Smooth muscle cell (in vitro differentiated cells): ENCODE measurements at regions not wholly inside any gene's neighbourhood (a gene's known extent, or its start where the extent isn't known, plus 50 kb on each side); places are given as distances from the start of the nearest gene placed in this dataset.

Source experiments
- DNase-seq: peaks from one replicate; lab custom pipeline; 2025; ENCODE audit not compliant: unreplicated experiment; lab: John Stamatoyannopoulos, UW
- H2AFZ ChIP-seq: fragments of 200-600 bp; sonication (generic); 2 replicates; pipeline ENCODE4 v1.6.0; 2016; ENCODE audit warnings: antibody characterized with exemption, low read depth, mild to moderate bottlenecking
- H3F3A ChIP-seq: fragments of 200-600 bp; sonication (generic); 2 replicates; pipeline ENCODE4 v1.6.0; 2017; ENCODE audit warnings: antibody characterized with exemption, low read depth
- H3K27ac ChIP-seq: fragments of 200-600 bp; sonication (generic); 2 replicates; pipeline ENCODE4 v1.5.1; 2016; ENCODE audit warnings: low read depth, mild to moderate bottlenecking
- H3K27me3 ChIP-seq: fragments of 200-600 bp; sonication (generic); 2 replicates; pipeline ENCODE4 v1.6.1; 2016; ENCODE audit warnings: low read depth, mild to moderate bottlenecking
- H3K36me3 ChIP-seq: fragments of 200-600 bp; sonication (generic); 2 replicates; pipeline ENCODE4 v1.5.1; 2016; ENCODE audit warnings: low read depth
- H3K4me1 ChIP-seq: fragments of 200-600 bp; sonication (generic); 2 replicates; pipeline ENCODE4 v1.5.1; 2016; ENCODE audit warnings: low read depth
- H3K4me2 ChIP-seq: fragments of 200-600 bp; sonication (generic); 2 replicates; pipeline ENCODE4 v1.6.0; 2016; ENCODE audit warnings: mild to moderate bottlenecking
- H3K4me3 ChIP-seq: fragments of 200-600 bp; sonication (generic); 2 replicates; pipeline ENCODE4 v1.5.1; 2016; ENCODE audit warnings: mild to moderate bottlenecking
- H3K79me2 ChIP-seq: fragments of 200-600 bp; sonication (generic); 2 replicates; pipeline ENCODE4 v1.6.0; 2016; ENCODE audit warnings: low read depth, mild to moderate bottlenecking
- H3K9ac ChIP-seq: fragments of 200-600 bp; sonication (generic); 2 replicates; pipeline ENCODE4 v1.6.0; 2016; ENCODE audit warnings: low read depth
- H3K9me3 ChIP-seq: fragments of 200-600 bp; sonication (generic); replicated peaks from 2 replicates; pipeline ENCODE4 v1.5.1; 2016; ENCODE audit warnings: low read depth
- H4K20me1 ChIP-seq: fragments of 200-600 bp; sonication (generic); 2 replicates; pipeline ENCODE4 v1.6.0; 2016; ENCODE audit warnings: low read depth
- WGBS: methylation state at CpG from one replicate; pipeline ENCODE4 v1.1.7; 2016; ENCODE audit warnings: low lambda C conversion rate; 5-methylcytosine and 5-hydroxymethylcytosine counted together
- TF ChIP-seq, protein P1 (sequence below): fragments of 200-600 bp; sonication (generic); IDR thresholded peaks from 2 replicates; pipeline ENCODE4 v1.5.1; 2017; ENCODE audit warnings: borderline replicate concordance, mild to moderate bottlenecking, antibody characterized with exemption; ENCODE audit not compliant: insufficient read depth, poor library complexity, severe bottlenecking

DNA sequence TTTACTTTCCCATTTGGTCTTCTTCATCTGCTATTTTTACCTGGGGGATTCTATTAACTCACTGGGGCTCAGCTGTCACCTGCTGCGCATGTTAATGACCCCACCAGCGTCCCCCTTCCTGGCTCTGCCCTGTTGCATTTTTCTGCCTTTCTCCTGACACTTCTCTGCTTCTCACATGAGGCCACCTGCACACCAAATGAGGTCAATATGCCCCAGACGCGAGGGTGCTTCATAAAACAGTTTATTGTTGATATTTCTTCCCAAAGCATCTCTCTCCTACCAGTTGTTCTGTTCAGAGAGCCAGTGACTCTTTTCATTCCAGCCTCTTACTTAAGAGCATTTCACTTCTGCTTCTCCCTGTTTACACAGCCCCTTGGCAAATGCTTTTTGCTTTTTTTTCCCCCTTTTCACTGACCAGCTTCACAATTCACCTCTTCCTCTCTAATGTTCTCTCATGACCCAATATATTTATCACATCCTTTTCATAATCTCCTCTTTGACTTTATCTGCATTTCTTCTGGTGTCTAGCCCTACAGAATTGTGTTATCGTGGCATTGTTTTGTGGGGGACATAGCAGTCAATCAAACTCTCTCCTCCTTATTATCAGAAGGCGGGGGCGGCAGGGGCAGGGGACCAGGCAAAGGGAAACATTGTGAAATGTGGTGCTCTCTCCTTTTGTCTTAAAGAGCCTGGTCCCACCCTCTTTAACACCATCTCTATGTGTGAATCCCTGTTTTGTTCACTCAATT is 545.8 kb upstream of the CITED2 start:
- H3F3A ChIP-seq: no peaks in the 10 kb centered on the region
- H3K9me3 ChIP-seq: no peaks in the 10 kb centered on the region
- H3K9ac ChIP-seq: no peak overlapping the region
- H3K27me3 ChIP-seq: no peaks in the 10 kb centered on the region
- no peak overlapping the region for H3K4me2 ChIP-seq
- 81% methylated on average over 7 of the region's 7 CpGs for WGBS
- no peak for DNase-seq
- TF ChIP-seq, protein P1, sequence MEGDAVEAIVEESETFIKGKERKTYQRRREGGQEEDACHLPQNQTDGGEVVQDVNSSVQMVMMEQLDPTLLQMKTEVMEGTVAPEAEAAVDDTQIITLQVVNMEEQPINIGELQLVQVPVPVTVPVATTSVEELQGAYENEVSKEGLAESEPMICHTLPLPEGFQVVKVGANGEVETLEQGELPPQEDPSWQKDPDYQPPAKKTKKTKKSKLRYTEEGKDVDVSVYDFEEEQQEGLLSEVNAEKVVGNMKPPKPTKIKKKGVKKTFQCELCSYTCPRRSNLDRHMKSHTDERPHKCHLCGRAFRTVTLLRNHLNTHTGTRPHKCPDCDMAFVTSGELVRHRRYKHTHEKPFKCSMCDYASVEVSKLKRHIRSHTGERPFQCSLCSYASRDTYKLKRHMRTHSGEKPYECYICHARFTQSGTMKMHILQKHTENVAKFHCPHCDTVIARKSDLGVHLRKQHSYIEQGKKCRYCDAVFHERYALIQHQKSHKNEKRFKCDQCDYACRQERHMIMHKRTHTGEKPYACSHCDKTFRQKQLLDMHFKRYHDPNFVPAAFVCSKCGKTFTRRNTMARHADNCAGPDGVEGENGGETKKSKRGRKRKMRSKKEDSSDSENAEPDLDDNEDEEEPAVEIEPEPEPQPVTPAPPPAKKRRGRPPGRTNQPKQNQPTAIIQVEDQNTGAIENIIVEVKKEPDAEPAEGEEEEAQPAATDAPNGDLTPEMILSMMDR: no peak
- peak overlapping the region; percentile 45 for H2AFZ ChIP-seq
- H3K27ac ChIP-seq: no peak overlapping the region
- H3K36me3 ChIP-seq: no peaks in the 10 kb centered on the region
- no peaks in the 10 kb centered on the region for H3K79me2 ChIP-seq
- H3K4me3 ChIP-seq: no peak overlapping the region
- peaks cover 26% of the 10 kb centered on the region for H3K4me1 ChIP-seq
- no peaks in the 10 kb centered on the region for H4K20me1 ChIP-seq

DNA sequence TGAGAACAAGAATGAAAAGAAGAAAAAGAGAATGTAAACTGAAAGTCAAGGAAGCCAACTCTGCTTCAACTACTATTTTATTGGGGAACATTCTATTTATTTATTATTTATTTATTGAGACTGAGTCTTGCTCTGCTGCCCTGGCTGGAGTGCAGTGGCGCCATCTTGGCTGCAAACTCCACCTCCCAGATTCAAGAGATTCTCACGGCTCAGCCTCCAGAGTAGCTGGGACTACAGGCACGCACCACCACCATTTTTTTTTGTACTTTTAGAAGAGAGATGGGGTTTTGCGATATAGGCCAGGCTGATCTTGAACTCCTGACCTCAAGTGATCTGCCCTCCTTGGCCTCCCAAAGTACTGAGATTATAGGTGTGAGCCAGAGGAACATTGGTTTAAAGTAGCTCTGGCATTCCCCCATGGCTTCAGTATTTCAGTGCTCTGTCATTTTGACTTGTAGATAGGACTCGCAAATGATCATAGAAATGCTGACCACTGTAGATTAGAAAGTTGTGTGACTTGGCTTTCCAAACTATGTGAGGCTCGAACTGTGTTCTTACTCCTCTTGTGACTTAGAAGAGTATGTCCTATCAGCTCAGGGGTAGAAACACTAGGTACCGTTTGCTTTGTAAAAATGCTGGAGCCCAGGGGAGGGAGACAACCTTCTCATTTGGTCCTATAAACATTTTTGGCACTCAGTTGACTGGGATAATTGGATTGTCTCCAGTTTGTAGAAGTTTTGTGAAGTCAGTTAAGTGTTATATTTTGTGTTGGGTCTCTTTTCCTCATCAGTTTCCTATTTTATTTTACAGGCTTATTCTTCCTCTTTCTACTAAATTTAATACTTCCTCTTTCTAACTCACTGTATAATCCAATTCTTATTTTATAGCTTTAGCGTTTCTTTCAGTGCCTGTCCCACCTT is 544.9 kb upstream of the CITED2 start:
- WGBS: 96% methylated on average over 8 of the region's 8 CpGs
- Histone ChIP-seq H4K20me1 (no peaks in the 10 kb centered on the region), H3K79me2 (no peaks in the 10 kb centered on the region), H3K4me1 (peaks cover 26% of the 10 kb centered on the region), H3K4me2 (no peak overlapping the region), H3F3A (no peaks in the 10 kb centered on the region), H3K9me3 (no peaks in the 10 kb centered on the region), H2AFZ (no peak overlapping the region), H3K27me3 (no peaks in the 10 kb centered on the region), H3K4me3 (no peak overlapping the region), H3K36me3 (no peaks in the 10 kb centered on the region), H3K27ac (no peak overlapping the region), H3K9ac (no peak overlapping the region)
- TF ChIP-seq, protein P1: no peak
- DNase-seq: no peak

DNA sequence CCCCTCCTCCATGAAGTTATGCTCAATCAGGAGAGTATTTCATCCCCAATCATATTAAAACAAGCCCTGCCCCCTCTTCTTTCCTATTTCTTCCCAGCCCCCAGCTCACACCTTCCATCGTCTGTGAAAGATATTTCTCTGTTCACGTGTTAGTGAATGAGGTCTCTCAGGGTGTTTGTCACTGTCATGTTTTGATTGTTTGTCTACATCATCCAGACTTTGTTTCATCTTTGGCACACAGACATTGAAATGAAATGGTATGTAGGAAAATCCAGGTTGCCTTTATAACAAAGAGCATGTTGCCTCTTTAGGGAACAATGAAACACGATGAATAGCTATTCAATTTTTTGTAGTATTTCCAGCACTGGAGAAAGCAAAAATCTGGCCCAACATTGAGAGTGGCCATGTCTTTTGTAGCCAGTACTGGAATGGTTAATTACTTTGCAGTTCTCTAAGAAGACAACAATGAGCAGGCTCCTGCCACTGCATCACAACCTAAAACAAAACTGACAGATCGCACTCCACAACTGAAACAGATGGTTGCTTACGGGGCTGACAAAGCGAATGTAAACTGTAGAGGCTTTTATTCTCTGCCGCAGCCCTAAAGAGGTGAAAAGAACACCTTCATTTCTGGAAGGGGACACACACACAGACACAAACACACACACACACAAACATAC is 543.6 kb upstream of the CITED2 start:
- H3K4me1 ChIP-seq: peaks cover 26% of the 10 kb centered on the region
- H3K27ac ChIP-seq: no peak overlapping the region
- H3F3A ChIP-seq: no peaks in the 10 kb centered on the region
- no peak overlapping the region for H2AFZ ChIP-seq
- no peaks in the 10 kb centered on the region for H3K36me3 ChIP-seq
- no peak overlapping the region for H3K4me2 ChIP-seq
- no peaks in the 10 kb centered on the region for H3K79me2 ChIP-seq
- H3K9ac ChIP-seq: no peak overlapping the region
- H3K9me3 ChIP-seq: no peaks in the 10 kb centered on the region
- no peak for DNase-seq
- 85% methylated on average over 7 of the region's 7 CpGs for WGBS
- H3K27me3 ChIP-seq: no peaks in the 10 kb centered on the region
- TF ChIP-seq, protein P1: no peak
- no peak overlapping the region for H3K4me3 ChIP-seq
- H4K20me1 ChIP-seq: no peaks in the 10 kb centered on the region
